GM19351 (cell line): ENCODE measurements at regions not wholly inside any gene's neighbourhood (a gene's known extent, or its start where the extent isn't known, plus 50 kb on each side); places are given as distances from the start of the nearest gene placed in this dataset.
"Not testable (repeated sequence)": the region's sequence is repeated elsewhere in the genome, so short reads cannot be mapped to it uniquely, and the experiment has no call there.

ENCODE experiments used
- ATAC-seq: cut with Tn5 transposase; IDR thresholded peaks from one replicate; pipeline ENCODE4 v1.9.1; 2021; ENCODE audit warnings: mild to moderate bottlenecking, moderate library complexity; ENCODE audit not compliant: unreplicated experiment

GRCh38 chr4:160284516-160284915 lies 1181.6 kb downstream of the RAPGEF2 start:
- ATAC-seq, result no peak

- ATAC-seq, result no peak
These were observed 1183.2 kb downstream of the RAPGEF2 start for GRCh38 chr4:160286051-160286450.

- no peak for ATAC-seq
These were observed 1193.6 kb downstream of the RAPGEF2 start for GRCh38 chr4:160296476-160296875.

GRCh38 chr4:160299177-160299576 lies 1196.3 kb downstream of the RAPGEF2 start:
- ATAC-seq, result no peak

- ATAC-seq, result no peak
These were observed 1196.7 kb downstream of the RAPGEF2 start for GRCh38 chr4:160299608-160300007.

- ATAC-seq, result no peak
These were observed 1213.2 kb downstream of the RAPGEF2 start for GRCh38 chr4:160316036-160316435.

- no peak for ATAC-seq
These were observed 1215.8 kb downstream of the RAPGEF2 start for GRCh38 chr4:160318567-160319220.

DNA sequence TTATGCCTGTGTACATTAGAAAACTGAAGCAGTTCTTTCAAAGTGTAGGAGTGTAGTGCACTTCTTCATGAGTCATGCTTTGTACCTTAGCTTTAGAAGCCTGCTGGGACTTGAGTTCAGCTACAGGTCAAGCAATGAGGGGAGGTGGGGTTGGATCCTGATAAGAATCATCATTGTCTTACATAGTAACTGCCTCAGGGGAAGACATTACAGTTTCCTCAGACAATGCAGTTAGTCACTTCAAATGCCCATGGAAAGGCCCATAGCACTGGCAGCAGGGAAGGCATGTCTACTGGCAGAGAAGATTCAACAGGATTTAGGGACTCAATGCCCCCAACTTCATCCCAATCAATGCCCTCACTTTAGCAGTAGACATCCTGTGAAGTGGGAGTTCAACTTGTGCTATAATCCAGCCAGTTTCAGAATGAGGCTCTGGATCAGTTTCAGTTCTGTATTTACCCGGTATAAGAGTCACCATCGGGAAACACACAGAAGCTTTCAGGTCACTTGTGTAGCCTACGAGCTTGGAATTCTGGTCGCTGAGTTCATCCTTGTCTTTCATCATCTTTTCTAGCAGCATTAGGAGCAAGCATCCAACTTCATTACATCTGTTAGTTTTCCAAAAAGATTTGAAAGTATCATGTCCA lies 1216.5 kb downstream of the RAPGEF2 start:
- no peak for ATAC-seq

GRCh38 chr4:160319868-160320260 lies 1217.0 kb downstream of the RAPGEF2 start:
- no peak for ATAC-seq

DNA sequence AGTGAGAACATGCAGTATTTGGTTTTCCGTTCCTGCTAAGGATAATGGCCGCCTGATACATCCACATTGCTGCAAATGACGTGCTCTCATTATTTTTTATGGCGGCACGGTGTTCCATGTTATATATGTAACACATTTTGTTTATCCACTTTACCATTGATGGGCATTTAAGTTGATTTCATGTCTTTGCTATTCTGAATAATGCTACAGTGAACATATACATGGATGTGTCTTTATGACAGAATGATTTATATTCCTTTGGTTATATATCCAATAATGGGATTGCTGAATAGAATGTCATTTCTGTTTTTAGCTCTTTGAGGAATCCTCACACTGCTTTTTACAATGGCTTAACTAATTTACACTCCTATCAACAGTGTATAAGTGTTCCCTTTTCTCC lies 1223.2 kb downstream of the RAPGEF2 start:
- no peak for ATAC-seq

DNA sequence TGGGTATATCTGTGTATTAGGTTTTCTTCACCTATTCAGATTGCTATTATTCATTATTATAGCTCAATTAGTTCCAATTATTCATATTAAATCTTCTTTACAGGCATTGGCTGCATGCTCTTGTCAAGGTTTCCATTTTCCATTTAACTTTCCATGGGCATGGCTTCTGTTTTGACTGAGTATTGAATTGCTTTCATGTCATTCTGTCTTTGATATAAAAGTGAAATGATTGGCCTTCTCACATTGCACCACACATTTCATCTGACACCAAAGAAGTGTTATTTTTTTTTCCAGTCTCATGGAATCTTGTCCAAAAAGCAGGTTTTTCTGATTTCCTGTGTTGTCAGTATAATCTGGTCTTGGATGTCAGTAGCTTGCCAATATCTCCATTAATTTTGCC lies 1244.3 kb downstream of the RAPGEF2 start:
- no peak for ATAC-seq

DNA sequence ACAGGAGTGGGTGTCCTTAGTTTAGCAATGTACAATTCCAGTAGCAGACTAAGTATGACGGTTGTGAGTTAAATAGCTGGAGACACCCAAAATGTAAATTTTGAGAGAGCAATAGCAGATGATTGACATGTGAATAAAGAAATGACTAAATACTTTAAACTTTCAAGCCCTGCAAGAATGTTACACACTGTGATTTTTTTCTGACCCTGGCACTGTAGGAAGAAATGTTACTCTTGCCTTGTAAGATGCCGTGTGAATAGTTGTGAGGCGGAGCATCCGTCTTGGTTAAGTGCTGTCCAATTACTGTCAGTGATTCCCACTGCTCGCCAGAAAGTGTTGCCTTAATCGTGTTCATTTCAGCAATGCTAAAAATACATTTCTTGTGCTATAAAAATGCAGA lies 1248.1 kb downstream of the RAPGEF2 start:
- ATAC-seq, result no peak

DNA sequence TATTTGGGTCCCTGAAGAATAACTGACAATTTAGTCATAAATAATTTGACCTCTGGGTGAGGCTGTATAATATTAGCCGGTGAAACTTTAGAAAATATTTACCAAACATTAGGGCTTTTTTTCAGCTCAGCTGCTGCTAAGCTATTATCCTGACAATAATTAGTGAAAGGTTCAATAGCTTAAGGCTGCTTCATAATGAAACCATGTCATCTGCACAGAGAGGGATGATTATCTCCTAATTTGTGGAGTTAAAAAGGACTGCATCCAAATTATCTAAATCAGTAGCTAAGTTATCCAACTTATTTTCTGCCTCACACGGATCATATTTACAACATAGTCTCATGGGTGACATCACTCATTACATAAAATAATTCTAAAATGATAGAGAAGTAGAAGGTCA lies 1249.8 kb downstream of the RAPGEF2 start:
- ATAC-seq, result no peak

DNA sequence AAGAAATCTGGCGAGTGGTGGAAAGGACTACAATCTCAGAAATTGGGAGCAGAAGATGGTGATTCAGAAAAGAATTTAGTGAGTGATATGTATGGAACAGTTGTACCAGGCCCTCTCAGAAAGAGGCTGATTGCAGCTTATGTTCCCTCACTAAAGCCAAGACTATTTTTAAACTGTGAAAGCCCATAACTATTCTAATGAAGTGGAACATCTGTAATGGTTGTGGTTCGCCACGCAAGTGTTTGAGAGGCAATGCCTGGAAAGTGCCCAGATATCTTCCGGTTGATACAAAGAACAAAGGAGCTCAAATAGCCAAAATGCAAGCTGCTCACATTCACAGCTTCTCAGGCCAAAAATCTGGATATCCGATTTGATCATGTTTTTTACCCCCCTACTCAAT lies 1250.7 kb downstream of the RAPGEF2 start:
- no peak for ATAC-seq

- no peak for ATAC-seq
These were observed 1259.6 kb downstream of the RAPGEF2 start for GRCh38 chr4:160362478-160362877.

GRCh38 chr4:160364217-160364616 lies 1261.3 kb downstream of the RAPGEF2 start:
- ATAC-seq, result no peak

DNA sequence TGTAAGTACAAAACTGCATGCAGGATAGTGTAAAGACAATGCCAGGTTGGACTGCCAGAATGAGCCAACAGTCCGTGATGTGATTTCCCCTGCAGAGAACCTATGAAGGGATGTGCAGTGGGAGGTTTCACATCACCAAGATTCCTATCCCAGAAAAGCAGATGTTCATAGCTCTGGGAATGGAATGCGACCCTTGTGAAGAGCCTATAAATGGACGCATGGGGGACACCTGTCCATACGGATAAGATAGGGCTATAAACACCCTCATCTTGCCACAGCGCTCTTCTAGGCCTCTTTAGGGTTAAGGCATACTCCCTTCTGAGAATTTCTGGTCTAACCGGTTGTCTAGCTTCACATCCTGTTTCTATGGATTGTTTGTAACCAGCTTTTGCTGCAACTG lies 1261.8 kb downstream of the RAPGEF2 start:
- ATAC-seq, result not testable (repeated sequence)

DNA sequence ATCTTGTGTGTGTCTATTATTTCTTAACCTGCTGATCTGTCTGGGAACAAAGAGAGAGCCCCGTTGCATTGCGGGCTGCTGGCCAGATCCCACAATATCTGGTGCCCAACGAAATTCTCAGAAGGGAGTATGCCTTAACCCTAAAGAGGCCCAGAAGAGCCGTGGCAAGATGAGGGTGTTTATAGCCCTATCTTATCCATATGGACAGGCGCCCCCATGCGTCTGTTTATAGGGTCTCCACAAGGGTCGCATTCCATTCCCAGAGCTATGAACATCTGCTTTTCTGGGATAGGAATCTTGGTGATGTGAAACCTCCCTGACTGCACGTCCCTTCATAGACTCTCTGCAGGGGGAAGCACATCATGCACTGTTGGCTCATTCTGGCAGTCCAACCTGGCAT lies 1262.5 kb downstream of the RAPGEF2 start:
- not testable (repeated sequence) for ATAC-seq

DNA sequence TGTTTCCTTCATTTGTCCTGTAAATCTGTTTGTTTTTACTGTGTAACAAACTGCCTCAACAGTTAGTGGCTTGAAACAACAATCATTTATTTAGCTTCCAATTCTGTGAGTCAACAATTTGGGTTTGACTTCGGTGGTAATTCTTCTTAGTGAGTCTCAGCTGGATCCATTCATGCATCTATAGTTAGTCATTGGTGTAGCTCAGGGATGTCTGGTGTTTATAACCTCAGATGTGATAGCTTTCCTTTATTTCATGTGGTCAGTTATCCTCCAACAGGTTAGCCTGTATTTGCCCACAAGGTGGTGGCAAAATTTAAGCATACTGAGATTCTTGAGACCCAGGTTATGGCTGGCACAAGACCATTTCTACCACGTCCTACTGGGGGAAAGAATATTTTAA lies 1267.2 kb downstream of the RAPGEF2 start:
- no peak for ATAC-seq

DNA sequence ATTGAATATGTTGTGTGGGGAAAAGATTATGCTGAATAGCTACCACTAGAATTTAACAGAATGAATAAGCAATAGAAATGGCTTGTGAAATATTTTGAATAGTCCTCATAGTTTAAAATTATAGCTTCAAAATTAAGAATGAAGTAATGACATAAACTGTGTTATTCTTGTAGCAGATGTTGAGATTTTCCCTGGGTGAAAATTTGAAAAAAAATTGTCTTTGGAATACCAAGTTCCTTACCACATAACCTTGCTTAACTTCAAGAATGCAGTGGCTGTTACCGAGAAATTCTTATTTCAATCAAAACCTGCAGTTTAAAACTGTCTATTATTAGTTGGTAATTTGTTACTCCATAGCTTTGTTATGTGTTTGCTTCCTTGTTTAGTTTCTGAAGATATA lies 1268.6 kb downstream of the RAPGEF2 start:
- no peak for ATAC-seq

- no peak for ATAC-seq
These were observed 1269.5 kb downstream of the RAPGEF2 start for GRCh38 chr4:160372390-160372789.

GRCh38 chr4:160373911-160374310 lies 1271.0 kb downstream of the RAPGEF2 start:
- ATAC-seq, result no peak
